H9 (cell line): ENCODE measurements at regions not wholly inside any gene's neighbourhood (a gene's known extent, or its start where the extent isn't known, plus 50 kb on each side); places are given as distances from the start of the nearest gene placed in this dataset.

ENCODE experiments used
- DNase-seq: peaks from one replicate; pipeline ENCODE4 v3.0.0-alpha.2; 2017
- H2AFZ ChIP-seq: one replicate; pipeline ENCODE4 v1.6.1; 2013; ENCODE audit warnings: mild to moderate bottlenecking, low read length, control low read depth, moderate library complexity
- H2AK5ac ChIP-seq: 2 replicates; pipeline ENCODE4 v1.6.1; 2013; ENCODE audit warnings: low read length, control low read depth, mixed read lengths; ENCODE audit not compliant: insufficient read length
- H2BK120ac ChIP-seq: one replicate; pipeline ENCODE4 v1.6.1; 2013; ENCODE audit warnings: low read depth, mild to moderate bottlenecking, low read length, control low read depth, inconsistent platforms; ENCODE audit not compliant: poor library complexity, severe bottlenecking
- H2BK12ac ChIP-seq: 2 replicates; pipeline ENCODE4 v1.6.1; 2013; ENCODE audit warnings: low read length, control low read depth, mixed read lengths, low read depth; ENCODE audit not compliant: insufficient read length
- H2BK15ac ChIP-seq: 2 replicates; pipeline ENCODE4 v1.6.1; 2013; ENCODE audit warnings: low read depth, low read length, control low read depth
- H2BK20ac ChIP-seq: one replicate; pipeline ENCODE4 v1.6.1; 2013; ENCODE audit warnings: low read depth, mild to moderate bottlenecking, low read length, control low read depth, inconsistent platforms; ENCODE audit not compliant: poor library complexity, severe bottlenecking
- H2BK5ac ChIP-seq: 2 replicates; pipeline ENCODE4 v1.6.1; 2013; ENCODE audit warnings: low read length, control low read depth, mixed read lengths; ENCODE audit not compliant: insufficient read length
- H3K14ac ChIP-seq: 2 replicates; pipeline ENCODE4 v1.6.1; 2013; ENCODE audit warnings: low read length, control low read depth; ENCODE audit not compliant: insufficient read depth
- H3K18ac ChIP-seq: 2 replicates; pipeline ENCODE4 v1.6.1; 2013; ENCODE audit warnings: low read depth, mild to moderate bottlenecking, mixed read lengths, low read length, control low read depth; ENCODE audit not compliant: insufficient read length
- H3K23ac ChIP-seq: 2 replicates; pipeline ENCODE4 v1.6.1; 2013; ENCODE audit warnings: low read length, control low read depth, mixed read lengths, low read depth; ENCODE audit not compliant: insufficient read length
- H3K23me2 ChIP-seq: 2 replicates; pipeline ENCODE4 v1.6.1; 2013; ENCODE audit warnings: low read depth, mild to moderate bottlenecking, mixed read lengths, low read length, control low read depth; ENCODE audit not compliant: insufficient read length, poor library complexity, severe bottlenecking
- H3K27ac ChIP-seq: 2 replicates; pipeline ENCODE4 v1.5.1; 2013; ENCODE audit warnings: low read length, control low read depth, mixed read lengths, low read depth; ENCODE audit not compliant: insufficient read length
- H3K27me3 ChIP-seq: 2 replicates; pipeline ENCODE4 v1.6.1; 2013; ENCODE audit warnings: low read length, control low read depth, inconsistent platforms; ENCODE audit not compliant: insufficient read depth
- H3K4ac ChIP-seq: 2 replicates; pipeline ENCODE4 v1.6.1; 2013; ENCODE audit warnings: low read depth, mild to moderate bottlenecking, control low read depth, inconsistent platforms, low read length, moderate library complexity
- H3K4me1 ChIP-seq: 2 replicates; pipeline ENCODE4 v1.6.1; 2013; ENCODE audit warnings: low read length, control low read depth, inconsistent platforms; ENCODE audit not compliant: insufficient read depth
- H3K4me2 ChIP-seq: 2 replicates; pipeline ENCODE4 v1.6.1; 2013; ENCODE audit warnings: low read length, control low read depth, mixed read lengths; ENCODE audit not compliant: insufficient read length, insufficient read depth
- H3K56ac ChIP-seq: 2 replicates; pipeline ENCODE4 v1.6.1; 2013; ENCODE audit warnings: low read depth, mild to moderate bottlenecking, mixed read lengths, low read length, control low read depth; ENCODE audit not compliant: insufficient read length
- H3K79me1 ChIP-seq: 2 replicates; pipeline ENCODE4 v1.6.1; 2013; ENCODE audit warnings: low read depth, mild to moderate bottlenecking, moderate library complexity, low read length, control low read depth, inconsistent platforms; ENCODE audit not compliant: insufficient read depth, poor library complexity, severe bottlenecking
- H3K79me2 ChIP-seq: 2 replicates; pipeline ENCODE4 v1.6.1; 2013; ENCODE audit warnings: low read length, control low read depth, inconsistent platforms; ENCODE audit not compliant: insufficient read depth
- H3K9ac ChIP-seq: 2 replicates; pipeline ENCODE4 v1.6.1; 2013; ENCODE audit warnings: low read length, control low read depth, mixed read lengths; ENCODE audit not compliant: insufficient read length; ENCODE audit errors: extremely low read depth
- H3K9me3 ChIP-seq: one replicate; pipeline ENCODE4 v1.6.1; 2013; ENCODE audit warnings: low read depth, low read length, inconsistent platforms; ENCODE audit not compliant: control insufficient read depth
- H3T11ph ChIP-seq: one replicate; pipeline ENCODE4 v1.6.1; 2013; ENCODE audit warnings: mild to moderate bottlenecking, low read length, control low read depth, inconsistent platforms
- H4K20me1 ChIP-seq: one replicate; pipeline ENCODE4 v1.6.1; 2013; ENCODE audit not compliant: control insufficient read depth, insufficient read length, insufficient read depth
- H4K5ac ChIP-seq: 2 replicates; pipeline ENCODE4 v1.6.1; 2013; ENCODE audit warnings: low read depth, mild to moderate bottlenecking, mixed read lengths, low read length, control low read depth; ENCODE audit not compliant: insufficient read length
- H4K8ac ChIP-seq: replicated peaks from 2 replicates; pipeline ENCODE4 v1.6.1; 2013; ENCODE audit warnings: low read length, control low read depth, mixed read lengths, low read depth; ENCODE audit not compliant: insufficient read length
- H4K91ac ChIP-seq: 2 replicates; pipeline ENCODE4 v1.6.1; 2013; ENCODE audit warnings: low read depth, mild to moderate bottlenecking, moderate library complexity, mixed read lengths, low read length, control low read depth; ENCODE audit not compliant: insufficient read length
- H3K27ac Mint-ChIP-seq, 3 experiments: 2 replicates in 2 of 3; 3 replicates in 1 of 3; pipeline ENCODE4 v1.8.0; 2020 to 2021; ENCODE audit warnings: mixed read lengths in 3 of 3, mild to moderate bottlenecking in 1 of 3, moderate library complexity in 1 of 3
- H3K27me3 Mint-ChIP-seq: 2 replicates; pipeline ENCODE4 v1.8.0; 2021; ENCODE audit warnings: low read depth, mild to moderate bottlenecking, moderate library complexity, mixed read lengths
- H3K36me3 Mint-ChIP-seq, 3 experiments: 2 replicates in 2 of 3; 3 replicates in 1 of 3; pipeline ENCODE4 v1.8.0; 2020 to 2021; ENCODE audit warnings: low read depth in 3 of 3, mixed read lengths in 3 of 3; ENCODE audit not compliant: insufficient read depth in 1 of 3
- H3K4me1 Mint-ChIP-seq, 2 experiments: 2 replicates each; pipeline ENCODE4 v1.8.0; 2020; ENCODE audit warnings: mixed read lengths in 2 of 2
- H3K4me3 Mint-ChIP-seq, 2 experiments: 2 replicates in 1 of 2; 3 replicates in 1 of 2; pipeline ENCODE4 v1.8.0; 2020 to 2021; ENCODE audit warnings: mild to moderate bottlenecking in 2 of 2, mixed read lengths in 2 of 2, moderate library complexity in 1 of 2
- H3K9me3 Mint-ChIP-seq, 2 experiments: 2 replicates in 1 of 2; 3 replicates in 1 of 2; pipeline ENCODE4 v1.8.0; 2020; ENCODE audit warnings: mild to moderate bottlenecking in 2 of 2, mixed read lengths in 2 of 2, moderate library complexity in 1 of 2
- CTCF ChIP-seq: fragments of 200-600 bp; sonication (generic); conservative IDR thresholded peaks from 3 replicates; pipeline ENCODE4 v1.8.0; 2021; ENCODE audit warnings: antibody characterized with exemption, mild to moderate bottlenecking
- WGBS: extraction: QIAGEN DNeasy Blood & Tissue Kit; methylation state at CpG from one replicate; pipeline ENCODE4 v1.1.7; 2013; ENCODE audit warnings: missing lambda C conversion rate, low lambda C conversion rate, mixed read lengths; ENCODE audit not compliant: insufficient read length; ENCODE audit errors: extremely low coverage; 5-methylcytosine and 5-hydroxymethylcytosine counted together

GRCh38 chr1:59176471-59176870 is 120.4 kb upstream of the FGGY start:
- no peak overlapping the region for H3K27ac Mint-ChIP-seq

More at GRCh38 chr1:59176471-59176870, 120.4 kb upstream of the FGGY start:
- H3K56ac ChIP-seq: no peak overlapping the region
- no peak overlapping the region for H2BK15ac ChIP-seq
- H3K27ac ChIP-seq: no peak overlapping the region
- no peak overlapping the region for H4K91ac ChIP-seq
- no peaks in the 10 kb centered on the region for H3K79me2 ChIP-seq
- H3K9me3 ChIP-seq: no peaks in the 10 kb centered on the region
- H2BK20ac ChIP-seq: no peak overlapping the region
- WGBS: no CpG with 5 or more reads among the region's 3 CpGs
- H4K5ac ChIP-seq: no peak overlapping the region
- H2AK5ac ChIP-seq: no peak overlapping the region
- no peaks in the 10 kb centered on the region for H4K20me1 ChIP-seq
- no peak for TF ChIP-seq CTCF
- no peak overlapping the region for H2BK120ac ChIP-seq
- H4K8ac ChIP-seq: no peak overlapping the region
- no peaks in the 10 kb centered on the region for H3K79me1 ChIP-seq
- peaks cover 2 to 12% (median 4%) of the 10 kb centered on the region in 3 experiments; a peak in 4 of 7 replicates for H3K36me3 Mint-ChIP-seq
- no peaks in the 10 kb centered on the region for H3K23me2 ChIP-seq
- no peak overlapping the region for H2BK12ac ChIP-seq
- H3K4me2 ChIP-seq: no peak overlapping the region
- H3K23ac ChIP-seq: no peak overlapping the region
- DNase-seq: no peak
- H3K9ac ChIP-seq: no peak overlapping the region
- H3K14ac ChIP-seq: no peak overlapping the region
- peaks cover 4 to 9% of the 10 kb centered on the region in 2 experiments; a peak in 3 of 5 replicates for H3K9me3 Mint-ChIP-seq
- H3T11ph ChIP-seq: no peak overlapping the region
- no peak overlapping the region for H2BK5ac ChIP-seq
- no peaks in the 10 kb centered on the region for H3K27me3 Mint-ChIP-seq
- H3K4me1 ChIP-seq: no peaks in the 10 kb centered on the region; the same call in 1 of the 2 replicates
- H2AFZ ChIP-seq: no peak overlapping the region
- no peaks in the 10 kb centered on the region for H3K27me3 ChIP-seq
- no peak overlapping the region for H3K4ac ChIP-seq
- H3K4me1 Mint-ChIP-seq: peaks cover 0 to 8% of the 10 kb centered on the region in 2 experiments; a peak in 2 of 4 replicates
- H3K18ac ChIP-seq: no peak overlapping the region
- no peak overlapping the region for H3K4me3 Mint-ChIP-seq
